ENCODE measurements at regions not wholly inside any gene's neighbourhood (a gene's known extent, or its start where the extent isn't known, plus 50 kb on each side); places are given as distances from the start of the nearest gene placed in this dataset.
"Not testable (repeated sequence)": the region's sequence is repeated elsewhere in the genome, so short reads cannot be mapped to it uniquely, and the experiment has no call there.

DNA sequence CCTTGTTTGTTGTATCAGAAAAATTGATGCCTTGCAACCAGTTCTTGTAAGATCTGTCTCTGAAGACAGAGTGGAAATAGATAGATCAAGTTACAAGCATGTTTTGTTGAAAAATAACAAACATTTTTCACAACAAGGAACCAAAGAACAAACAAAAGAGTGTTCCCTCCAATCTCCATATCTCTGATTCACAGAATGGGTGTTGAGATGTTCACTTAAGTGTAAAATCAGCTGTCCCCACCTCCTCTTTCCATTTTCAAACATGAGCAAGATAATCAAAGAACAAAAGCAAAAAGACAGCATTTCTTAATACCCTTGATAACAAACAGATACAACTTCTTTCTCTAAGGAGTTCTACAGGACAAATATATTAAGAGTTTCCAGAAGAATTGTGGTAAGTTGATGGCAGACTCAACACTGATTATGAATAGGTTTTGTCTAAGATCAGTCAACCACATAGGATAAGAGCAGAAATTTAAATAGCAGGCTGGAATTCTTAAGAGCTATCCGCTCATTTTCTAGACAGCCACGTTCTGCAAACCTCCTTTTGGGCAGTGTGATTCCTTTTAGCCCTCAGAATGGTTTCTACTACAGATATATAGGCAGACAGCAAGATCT lies 970.9 kb upstream of the AUTS2 start (continued):
- TF ChIP-seq, protein P1, sequence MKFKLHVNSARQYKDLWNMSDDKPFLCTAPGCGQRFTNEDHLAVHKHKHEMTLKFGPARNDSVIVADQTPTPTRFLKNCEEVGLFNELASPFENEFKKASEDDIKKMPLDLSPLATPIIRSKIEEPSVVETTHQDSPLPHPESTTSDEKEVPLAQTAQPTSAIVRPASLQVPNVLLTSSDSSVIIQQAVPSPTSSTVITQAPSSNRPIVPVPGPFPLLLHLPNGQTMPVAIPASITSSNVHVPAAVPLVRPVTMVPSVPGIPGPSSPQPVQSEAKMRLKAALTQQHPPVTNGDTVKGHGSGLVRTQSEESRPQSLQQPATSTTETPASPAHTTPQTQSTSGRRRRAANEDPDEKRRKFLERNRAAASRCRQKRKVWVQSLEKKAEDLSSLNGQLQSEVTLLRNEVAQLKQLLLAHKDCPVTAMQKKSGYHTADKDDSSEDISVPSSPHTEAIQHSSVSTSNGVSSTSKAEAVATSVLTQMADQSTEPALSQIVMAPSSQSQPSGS (IDR thresholded peaks at IDR 0.05; ENCODE audit: low read length) = no peak
- no peak for TF ChIP-seq CHD1 (IDR thresholded peaks at IDR 0.05; ENCODE audit: low read depth, low read length)

DNA sequence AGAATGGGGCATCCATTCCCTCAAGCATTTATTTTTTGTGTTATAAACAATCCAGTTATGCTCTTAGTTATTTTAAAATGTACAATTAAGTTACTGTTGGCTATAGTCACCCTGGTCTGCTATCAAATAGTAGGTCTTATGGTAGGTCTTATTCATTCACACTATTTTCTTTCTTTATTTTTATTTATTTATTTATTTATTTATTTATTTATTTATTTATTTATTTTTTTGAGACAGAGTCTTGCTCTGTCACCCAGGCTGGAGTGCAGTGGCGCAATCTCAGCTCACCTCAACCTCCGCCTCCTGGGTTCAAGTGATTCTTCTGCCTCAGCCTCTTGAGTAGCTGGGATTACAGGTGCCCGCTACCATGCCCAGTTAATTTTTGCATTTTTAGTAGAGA lies 967.4 kb upstream of the AUTS2 start:
- H3K27me3 ChIP-seq (replicated peaks in 1 of 4; ENCODE audit: control insufficient read depth in 3 of 4, extremely low read depth in 1 of 4, insufficient read depth in 3 of 4, low read length in 3 of 4); H3K79me2 ChIP-seq (ENCODE audit: control insufficient read depth in 1 of 2, insufficient read depth in 2 of 2, low read length in 2 of 2); H3K23ac ChIP-seq (ENCODE audit: insufficient read length); CTCF ChIA-PET (ENCODE audit: partially characterized antibody); H2AK5ac ChIP-seq (ENCODE audit: low read depth, low read length); H2BK120ac ChIP-seq (replicated peaks; ENCODE audit: low read depth, low read length); H2BK15ac ChIP-seq (ENCODE audit: low read length); H2AFZ ChIP-seq (ENCODE audit: low read length); H3K4me3 ChIP-seq (ENCODE audit: extremely low read depth in 1 of 4, insufficient read depth in 2 of 4, low read depth in 3 of 4, low read length in 4 of 4); H3K4me2 ChIP-seq (ENCODE audit: insufficient read depth in 1 of 2, low read depth in 2 of 2, low read length in 2 of 2); POLR2A ChIA-PET (ENCODE audit: partially characterized antibody); H3K4me1 ChIP-seq (replicated peaks in 1 of 4; ENCODE audit: control insufficient read depth in 3 of 4, insufficient read depth in 4 of 4, low read length in 3 of 4); DNase-seq (ENCODE audit: low read depth in 1 of 2, low spot score in 2 of 2); H4K5ac ChIP-seq (ENCODE audit: insufficient read length, low read depth, low read length); H3K27ac ChIP-seq (ENCODE audit: low read depth, low read length); FAIRE-seq; H4K91ac ChIP-seq (replicated peaks; ENCODE audit: insufficient read length, low read length); H2BK20ac ChIP-seq (ENCODE audit: low read length); H3K14ac ChIP-seq (ENCODE audit: insufficient read length); H3K56ac ChIP-seq (replicated peaks; ENCODE audit: insufficient read length, low read depth, low read length); H3K4ac ChIP-seq (replicated peaks; ENCODE audit: insufficient read length, low read depth, low read length); H2BK12ac ChIP-seq (ENCODE audit: low read depth, low read length); H3K79me1 ChIP-seq (ENCODE audit: low read depth, low read length); H4K20me1 ChIP-seq (replicated peaks in 1 of 2; ENCODE audit: control insufficient read depth in 1 of 2, insufficient read depth in 2 of 2, low read length in 2 of 2); H3K18ac ChIP-seq (ENCODE audit: extremely low read depth, low read length); H4K8ac ChIP-seq (ENCODE audit: extremely low read depth, insufficient read depth, low read length); H3K9ac ChIP-seq (replicated peaks in 1 of 4; ENCODE audit: extremely low read depth in 1 of 4, low read depth in 3 of 4, low read length in 3 of 4); H3K23me2 ChIP-seq (ENCODE audit: low read depth, low read length); H2BK5ac ChIP-seq (ENCODE audit: low read depth, low read length); H3K36me3 ChIP-seq (ENCODE audit: control insufficient read depth in 2 of 4, insufficient read depth in 4 of 4, low read length in 3 of 4); H3K9me3 ChIP-seq (ENCODE audit: insufficient read depth in 2 of 2, low read depth in 1 of 2, low read length in 1 of 2): not testable (repeated sequence)
- 95% methylated on average over 3 of the region's 3 CpGs; no CpG with 5 or more reads in 1 of the 2 experiments for WGBS, 2 experiments (ENCODE audit: extremely low coverage in 1 of 2, insufficient coverage in 1 of 2, insufficient read length in 1 of 2, insufficient replicate concordance in 2 of 2, low coverage in 1 of 2, low lambda C conversion rate in 2 of 2, missing lambda C conversion rate in 1 of 2)

Data from H1 (cell line).